ENCODE measurements at regions not wholly inside any gene's neighbourhood (a gene's known extent, or its start where the extent isn't known, plus 50 kb on each side); places are given as distances from the start of the nearest gene placed in this dataset.

GRCh38 chr10:29749150-29749549 is 114.4 kb upstream of the SVIL start:
- Histone ChIP-seq H3K9ac (ENCODE audit: low read depth in 1 of 2, low read length in 2 of 2) (no peak overlapping the region), H3K4me3 (ENCODE audit: low read depth in 1 of 3, low read length in 3 of 3) (no peak overlapping the region), H3K27me3 (ENCODE audit: control insufficient read depth in 4 of 4, insufficient read depth in 4 of 4, low read length in 3 of 4) (no peaks in the 10 kb centered on the region), H3K27ac (ENCODE audit: low read depth in 1 of 2, low read length in 2 of 2) (no peak overlapping the region), H3K36me3 (ENCODE audit: control insufficient read depth in 4 of 4, insufficient read depth in 3 of 4, low read depth in 1 of 4, low read length in 3 of 4) (no peaks in the 10 kb centered on the region), H3K9me3 (ENCODE audit: control insufficient read depth in 4 of 4, low read length in 3 of 4) (no peaks in the 10 kb centered on the region), H3K4me1 (ENCODE audit: control insufficient read depth in 4 of 4, insufficient read depth in 4 of 4, low read length in 3 of 4) (peaks cover 2 to 4% (median 3%) of the 10 kb centered on the region in 4 donors)
- no peak for DNase-seq (ENCODE audit: low spot score)
- WGBS: 81% methylated on average over 3 of the region's 3 CpGs
- TF ChIP-seq ATF3 (IDR thresholded peaks at IDR 0.05): no peak
- TF ChIP-seq FOXA2 (IDR thresholded peaks at IDR 0.05): no peak
- no peak for TF ChIP-seq ZBTB33 (IDR thresholded peaks at IDR 0.05)
- no peak for TF ChIP-seq GABPA (IDR thresholded peaks at IDR 0.05 in 1 of 2, conservative IDR thresholded peaks at IDR 0.05 in 1 of 2)

- DNase-seq (ENCODE audit: low spot score): no peak
- H3K4me3 ChIP-seq (ENCODE audit: low read depth in 1 of 3, low read length in 3 of 3): no peak overlapping the region
- H3K4me1 ChIP-seq (ENCODE audit: control insufficient read depth in 4 of 4, insufficient read depth in 4 of 4, low read length in 3 of 4): peaks cover 2 to 4% (median 3%) of the 10 kb centered on the region in 4 donors
Measured at GRCh38 chr10:29748109-29748650, 113.4 kb upstream of the SVIL start.

More at GRCh38 chr10:29748109-29748650, 113.4 kb upstream of the SVIL start:
- TF ChIP-seq CTCF (IDR thresholded peaks at IDR 0.05; ENCODE audit: low read depth, low read length, missing input control): no peak
- no peak for TF ChIP-seq HNF4A (conservative IDR thresholded peaks at IDR 0.05)
- TF ChIP-seq HNF4G (IDR thresholded peaks at IDR 0.05): no peak
- no peak for TF ChIP-seq YY1 (IDR thresholded peaks at IDR 0.05)
- no peak for TF ChIP-seq SP1 (IDR thresholded peaks at IDR 0.05)
- TF ChIP-seq FOXA2 (IDR thresholded peaks at IDR 0.05): no peak
- no peak for TF ChIP-seq GABPA (IDR thresholded peaks at IDR 0.05 in 1 of 2, conservative IDR thresholded peaks at IDR 0.05 in 1 of 2)
- no peak for TF ChIP-seq ATF3 (IDR thresholded peaks at IDR 0.05)
- TF ChIP-seq FOXA1 (IDR thresholded peaks at IDR 0.05): no peak
- TF ChIP-seq RAD21 (IDR thresholded peaks at IDR 0.05): no peak
- no peak for TF ChIP-seq JUND (IDR thresholded peaks at IDR 0.05)
- TF ChIP-seq RXRA (IDR thresholded peaks at IDR 0.05): no peak
- Histone ChIP-seq H3K27me3 (ENCODE audit: control insufficient read depth in 4 of 4, insufficient read depth in 4 of 4, low read length in 3 of 4) (no peaks in the 10 kb centered on the region), H3K36me3 (ENCODE audit: control insufficient read depth in 4 of 4, insufficient read depth in 3 of 4, low read depth in 1 of 4, low read length in 3 of 4) (no peaks in the 10 kb centered on the region), H3K9ac (ENCODE audit: low read depth in 1 of 2, low read length in 2 of 2) (no peak overlapping the region), H3K27ac (ENCODE audit: low read depth in 1 of 2, low read length in 2 of 2) (no peak overlapping the region), H3K9me3 (ENCODE audit: control insufficient read depth in 4 of 4, low read length in 3 of 4) (no peaks in the 10 kb centered on the region)
- WGBS: 91% methylated on average over 3 of the region's 3 CpGs
